WTC11 (cell line): ENCODE measurements at regions not wholly inside any gene's neighbourhood (a gene's known extent, or its start where the extent isn't known, plus 50 kb on each side); places are given as distances from the start of the nearest gene placed in this dataset.

ENCODE experiments used
- ATAC-seq: fragments of 200-7000 bp; cut with Tn5 transposase; 2 replicates; pipeline ENCODE4 v1.10.0; 2021; ENCODE audit warnings: mild to moderate bottlenecking, moderate library complexity
- CTCF ChIA-PET: fragments of 300-600 bp; sonication (Branson Sonifier 250); formaldehyde crosslinking; loops from one replicate; lab custom pipeline; 2021; ENCODE audit warnings: antibody characterized with exemption; lab: Charles Lee
- POLR2A ChIA-PET: fragments of 350-600 bp; sonication (Branson Sonifier 250); formaldehyde crosslinking; loops from one replicate; lab custom pipeline; 2021; ENCODE audit warnings: antibody characterized with exemption; lab: Charles Lee
- DNase-seq: peaks from one replicate; pipeline ENCODE4 v3.0.0; 2021; ENCODE audit warnings: low spot score
- H3K27ac Mint-ChIP-seq: 2 replicates; pipeline ENCODE4 v1.8.0; 2021; ENCODE audit warnings: mixed read lengths
- H3K27me3 Mint-ChIP-seq: 2 replicates; pipeline ENCODE4 v1.8.0; 2021; ENCODE audit warnings: low read depth, mild to moderate bottlenecking, moderate library complexity, mixed read lengths
- H3K36me3 Mint-ChIP-seq: 2 replicates; pipeline ENCODE4 v1.8.0; 2021; ENCODE audit warnings: mixed read lengths
- H3K4me1 Mint-ChIP-seq: 2 replicates; pipeline ENCODE4 v1.8.0; 2022; ENCODE audit warnings: mixed read lengths
- H3K4me3 Mint-ChIP-seq: 2 replicates; pipeline ENCODE4 v1.8.0; 2021; ENCODE audit warnings: mild to moderate bottlenecking, moderate library complexity, mixed read lengths
- H3K9me3 Mint-ChIP-seq: 2 replicates; pipeline ENCODE4 v1.8.0; 2021; ENCODE audit warnings: mixed read lengths
- ATF6 ChIP-seq: sonication (generic); formaldehyde crosslinking; IDR thresholded peaks from 2 replicates; pipeline ENCODE4 v1.8.1; 2023; ENCODE audit warnings: mild to moderate bottlenecking, missing genetic modification reagents
- CREM ChIP-seq: sonication (generic); formaldehyde crosslinking; IDR thresholded peaks from 2 replicates; pipeline ENCODE4 v1.8.1; 2022; ENCODE audit warnings: mild to moderate bottlenecking, missing genetic modification reagents, moderate library complexity
- E2F1 ChIP-seq: sonication (generic); formaldehyde crosslinking; IDR thresholded peaks from 2 replicates; pipeline ENCODE4 v1.8.0; 2022; ENCODE audit warnings: mild to moderate bottlenecking, missing genetic modification reagents
- ESRRA ChIP-seq: sonication (generic); formaldehyde crosslinking; IDR thresholded peaks from 2 replicates; pipeline ENCODE4 v1.8.1; 2022; ENCODE audit warnings: mild to moderate bottlenecking, missing genetic modification reagents, borderline replicate concordance
- HMGA2 ChIP-seq: fragments of 250-450 bp; sonication (Bioruptor Pico); IDR thresholded peaks from 2 replicates; pipeline ENCODE4 v1.4.0; 2021; ENCODE audit warnings: mild to moderate bottlenecking, moderate library complexity
- HMGXB4 ChIP-seq: sonication (generic); formaldehyde crosslinking; IDR thresholded peaks from 2 replicates; pipeline ENCODE4 v1.8.1; 2023; ENCODE audit warnings: mild to moderate bottlenecking, moderate library complexity, missing genetic modification reagents
- MLX ChIP-seq: sonication (generic); formaldehyde crosslinking; IDR thresholded peaks from 2 replicates; pipeline ENCODE4 v1.8.1; 2023; ENCODE audit warnings: mild to moderate bottlenecking, missing genetic modification reagents, moderate library complexity
- NR3C1 ChIP-seq: sonication (generic); formaldehyde crosslinking; conservative IDR thresholded peaks from 2 replicates; pipeline ENCODE4 v1.8.1; 2023; ENCODE audit warnings: low read depth, mild to moderate bottlenecking, missing genetic modification reagents
- RORB ChIP-seq: fragments of 250-450 bp; sonication (Bioruptor Pico); IDR thresholded peaks from 2 replicates; pipeline ENCODE4 v1.9.0; 2021; ENCODE audit warnings: mild to moderate bottlenecking
- SOX15 ChIP-seq: fragments of 250-450 bp; sonication (Bioruptor Pico); IDR thresholded peaks from 2 replicates; pipeline ENCODE4 v1.9.0; 2021; ENCODE audit warnings: mild to moderate bottlenecking
- USF1 ChIP-seq: sonication (generic); formaldehyde crosslinking; IDR thresholded peaks from 2 replicates; pipeline ENCODE4 v1.8.0; 2022; ENCODE audit warnings: mild to moderate bottlenecking, missing genetic modification reagents
- USF2 ChIP-seq: sonication (generic); formaldehyde crosslinking; IDR thresholded peaks from 2 replicates; pipeline ENCODE4 v1.8.1; 2023; ENCODE audit warnings: mild to moderate bottlenecking, missing genetic modification reagents, moderate library complexity
- ZBTB43 ChIP-seq: sonication (generic); formaldehyde crosslinking; IDR thresholded peaks from 2 replicates; pipeline ENCODE4 v1.8.1; 2023; ENCODE audit warnings: mild to moderate bottlenecking, missing genetic modification reagents
- ZNF232 ChIP-seq: sonication (generic); formaldehyde crosslinking; IDR thresholded peaks from 2 replicates; pipeline ENCODE4 v1.8.0; 2022; ENCODE audit warnings: mild to moderate bottlenecking, missing genetic modification reagents
- ZNF317 ChIP-seq: sonication (generic); formaldehyde crosslinking; IDR thresholded peaks from 2 replicates; pipeline ENCODE4 v1.8.1; 2023; ENCODE audit warnings: low read depth, mild to moderate bottlenecking, moderate library complexity, missing genetic modification reagents, borderline replicate concordance
- ZNF416 ChIP-seq: fragments of 250-450 bp; sonication (Bioruptor Pico); IDR thresholded peaks from 2 replicates; pipeline ENCODE4 v1.9.0; 2021; ENCODE audit warnings: mild to moderate bottlenecking, inconsistent platforms
- ZNF425 ChIP-seq: fragments of 250-450 bp; sonication (Bioruptor Pico); conservative IDR thresholded peaks from 2 replicates; pipeline ENCODE4 v1.9.0; 2021; ENCODE audit warnings: mild to moderate bottlenecking

GRCh38 chr10:131445623-131446022 lies 134.1 kb upstream of the TCERG1L start:
- Mint-ChIP-seq H3K27ac (no peak overlapping the region), H3K27me3 (peaks cover 12% of the 10 kb centered on the region), H3K9me3 (peaks cover 49% of the 10 kb centered on the region), H3K4me3 (no peak overlapping the region), H3K4me1 (no peaks in the 10 kb centered on the region), H3K36me3 (peaks cover 50% of the 10 kb centered on the region)
- CTCF ChIA-PET = no interaction called here
- ATAC-seq = no peak
- POLR2A ChIA-PET = no interaction called here
- DNase-seq = no peak
- TF ChIP-seq RORB (CRISPR knock-in tag) (no peak), CREM (CRISPR knock-in tag) (no peak), ZNF416 (CRISPR knock-in tag) (no peak), NR3C1 (CRISPR knock-in tag) (no peak), MLX (no peak), ZNF425 (CRISPR knock-in tag) (no peak), ZBTB43 (no peak), ESRRA (no peak), USF1 (no peak), HMGA2 (no peak), ZNF232 (CRISPR knock-in tag) (no peak), ATF6 (no peak), ZNF317 (CRISPR knock-in tag) (no peak), USF2 (CRISPR knock-in tag) (no peak), SOX15 (no peak), E2F1 (CRISPR knock-in tag) (no peak)

GRCh38 chr10:131446171-131446570 lies 134.7 kb upstream of the TCERG1L start:
- H3K27me3 Mint-ChIP-seq = peaks cover 12% of the 10 kb centered on the region
- peaks cover 51% of the 10 kb centered on the region for H3K36me3 Mint-ChIP-seq
- ChIA-PET POLR2A (no interaction called here), CTCF (no interaction called here)
- no peak overlapping the region for H3K4me3 Mint-ChIP-seq
- H3K4me1 Mint-ChIP-seq = no peaks in the 10 kb centered on the region
- no peak for ATAC-seq
- H3K9me3 Mint-ChIP-seq = peaks cover 47% of the 10 kb centered on the region
- no peak overlapping the region for H3K27ac Mint-ChIP-seq
- DNase-seq = no peak
- TF ChIP-seq HMGXB4 (CRISPR knock-in tag) = no peak
- TF ChIP-seq E2F1 (CRISPR knock-in tag) = no peak
- TF ChIP-seq ATF6 = no peak
